HUES48 (cell line): ENCODE measurements at regions not wholly inside any gene's neighbourhood (a gene's known extent, or its start where the extent isn't known, plus 50 kb on each side); places are given as distances from the start of the nearest gene placed in this dataset.

ENCODE experiments used
- H3K27ac ChIP-seq: one replicate; pipeline ENCODE4 v1.7.0; 2013; ENCODE audit warnings: low read depth, low read length, inconsistent platforms
- H3K27me3 ChIP-seq: 2 replicates; pipeline ENCODE4 v1.6.1; 2013; ENCODE audit warnings: mild to moderate bottlenecking, low read length; ENCODE audit not compliant: control insufficient read depth, insufficient read depth
- H3K36me3 ChIP-seq: 2 replicates; pipeline ENCODE4 v1.6.1; 2013; ENCODE audit warnings: low read length; ENCODE audit not compliant: control insufficient read depth, insufficient read depth
- H3K4me1 ChIP-seq: 2 replicates; pipeline ENCODE4 v1.6.1; 2013; ENCODE audit warnings: mild to moderate bottlenecking, low read length; ENCODE audit not compliant: control insufficient read depth, insufficient read depth
- H3K4me3 ChIP-seq: 2 replicates; pipeline ENCODE4 v1.5.1; 2013; ENCODE audit warnings: mild to moderate bottlenecking, low read depth, low read length
- H3K9ac ChIP-seq: 2 replicates; pipeline ENCODE4 v1.6.1; 2013; ENCODE audit warnings: mild to moderate bottlenecking, low read depth, low read length, moderate library complexity
- H3K9me3 ChIP-seq: 2 replicates; pipeline ENCODE4 v1.6.1; 2013; ENCODE audit warnings: low read length; ENCODE audit not compliant: control insufficient read depth, insufficient read depth

DNA sequence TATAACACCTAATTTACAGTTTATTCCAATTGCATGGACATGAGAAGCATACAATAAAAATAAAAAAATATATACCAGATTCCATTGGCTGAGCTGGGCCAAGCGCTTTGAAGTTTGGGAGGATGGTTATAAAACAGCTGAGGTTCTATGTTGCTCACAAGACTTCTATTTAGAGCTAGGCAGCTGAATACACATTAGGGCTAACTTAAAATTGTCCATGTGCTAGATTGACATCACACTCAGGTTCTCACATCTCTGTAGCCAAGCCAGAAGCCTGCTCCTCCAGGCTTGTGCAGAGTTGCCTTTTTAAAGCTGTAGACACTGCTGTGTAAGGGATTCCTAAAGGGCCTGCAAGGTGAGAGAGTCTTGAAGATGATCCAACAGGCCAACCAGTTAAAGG lies 871.1 kb upstream of the FANCL start:
- no peaks in the 10 kb centered on the region for H3K4me1 ChIP-seq
- no peaks in the 10 kb centered on the region for H3K27me3 ChIP-seq
- no peak overlapping the region for H3K27ac ChIP-seq
- no peak overlapping the region for H3K4me3 ChIP-seq
- no peak overlapping the region for H3K9ac ChIP-seq
- no peaks in the 10 kb centered on the region for H3K9me3 ChIP-seq
- no peaks in the 10 kb centered on the region for H3K36me3 ChIP-seq

- Histone ChIP-seq H3K27ac (no peak overlapping the region), H3K27me3 (no peaks in the 10 kb centered on the region), H3K9me3 (peaks cover 12% of the 10 kb centered on the region), H3K36me3 (no peaks in the 10 kb centered on the region), H3K4me3 (no peak overlapping the region), H3K4me1 (no peaks in the 10 kb centered on the region), H3K9ac (no peak overlapping the region)
Observed at GRCh38 chr2:59096973-59097372, 855.8 kb upstream of the FANCL start.

DNA sequence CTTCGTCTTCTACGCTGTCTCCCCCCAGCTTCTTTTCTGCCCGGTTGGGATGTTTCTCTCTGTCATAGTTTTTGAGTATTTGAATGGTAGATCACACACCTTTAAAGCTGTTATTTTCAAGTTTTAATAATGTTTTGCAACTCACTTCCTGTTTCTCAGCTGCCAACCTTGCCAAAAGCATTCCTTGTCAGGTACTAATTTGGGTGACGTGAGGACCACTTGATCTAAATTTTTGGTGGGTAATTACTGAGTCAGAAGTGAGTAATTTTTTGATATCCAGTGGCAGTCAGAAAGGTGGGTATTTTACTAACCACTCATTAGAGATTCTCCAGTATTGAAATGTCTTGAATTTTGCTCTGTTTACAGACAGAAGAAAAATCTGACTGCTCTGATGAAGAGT lies 852.4 kb upstream of the FANCL start:
- H3K27me3 ChIP-seq = no peaks in the 10 kb centered on the region
- H3K4me1 ChIP-seq = no peaks in the 10 kb centered on the region
- no peaks in the 10 kb centered on the region for H3K36me3 ChIP-seq
- no peak overlapping the region for H3K4me3 ChIP-seq
- peaks cover 12% of the 10 kb centered on the region for H3K9me3 ChIP-seq
- no peak overlapping the region for H3K9ac ChIP-seq
- H3K27ac ChIP-seq = no peak overlapping the region

DNA sequence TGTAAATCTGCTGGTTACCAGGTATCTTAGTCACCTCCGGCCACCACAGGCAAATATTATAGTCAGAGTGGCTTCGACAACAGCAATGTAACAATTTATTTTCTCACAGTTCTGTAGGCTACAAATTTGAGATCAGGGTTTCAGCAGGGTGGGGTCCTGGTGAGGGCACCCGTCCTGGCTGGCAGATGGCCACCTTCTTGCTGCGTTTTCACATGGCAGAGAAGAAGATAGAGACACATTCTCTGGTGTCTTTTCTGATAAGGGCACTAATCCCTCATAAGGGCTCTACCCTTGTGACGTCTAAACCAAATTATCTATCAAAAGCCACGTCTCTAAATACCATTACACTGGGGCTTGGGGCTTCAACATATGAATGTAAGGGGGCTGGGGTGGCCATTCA lies 843.2 kb upstream of the FANCL start:
- no peaks in the 10 kb centered on the region for H3K36me3 ChIP-seq

DNA sequence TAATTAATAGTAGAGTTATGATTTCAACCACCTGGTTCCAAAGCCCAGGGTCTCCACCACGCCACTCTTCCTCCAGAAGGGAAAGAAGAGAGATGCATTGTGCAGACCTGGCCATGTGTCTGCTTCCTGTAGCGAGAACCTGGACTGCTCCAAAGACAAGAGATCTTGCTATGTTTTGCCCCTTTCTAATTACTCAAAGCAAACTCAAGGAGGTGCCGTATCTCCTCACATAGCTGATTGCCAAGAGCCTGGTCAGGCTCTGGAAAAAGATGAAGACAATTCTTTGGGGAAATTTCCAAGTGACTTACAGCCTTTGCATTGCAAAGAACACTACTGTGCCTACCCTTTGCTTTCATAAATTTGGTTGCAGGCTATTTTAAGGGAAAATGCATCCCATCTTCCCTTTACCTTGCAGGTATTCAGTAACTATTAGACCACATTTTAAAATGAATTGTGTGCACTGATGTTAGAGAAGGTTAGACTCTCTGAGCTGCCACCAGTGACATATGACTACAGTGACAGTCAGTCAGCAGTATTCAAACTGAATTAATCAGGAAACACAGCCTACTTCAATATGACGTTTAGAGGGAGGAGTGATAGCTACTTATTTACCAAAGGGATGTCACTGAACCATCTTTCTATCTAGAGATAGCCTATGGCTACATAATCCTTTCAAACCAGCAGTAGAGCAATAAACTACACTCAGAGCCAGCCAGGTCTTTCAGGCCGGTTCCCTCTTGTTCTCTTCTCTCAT lies 842.1 kb upstream of the FANCL start:
- H3K4me3 ChIP-seq = no peak overlapping the region
- H3K9ac ChIP-seq = no peak overlapping the region
- H3K27me3 ChIP-seq = no peaks in the 10 kb centered on the region
- H3K4me1 ChIP-seq = peaks cover 14% of the 10 kb centered on the region; the same call in 1 of the 2 replicates
- no peaks in the 10 kb centered on the region for H3K9me3 ChIP-seq
- H3K27ac ChIP-seq = no peak overlapping the region
- H3K36me3 ChIP-seq = no peaks in the 10 kb centered on the region

More for the DNA sequence above, 843.2 kb upstream of the FANCL start:
- Histone ChIP-seq H3K9me3 (no peaks in the 10 kb centered on the region), H3K4me3 (no peak overlapping the region), H3K27ac (no peak overlapping the region), H3K27me3 (no peaks in the 10 kb centered on the region), H3K9ac (no peak overlapping the region), H3K4me1 (peaks cover 14% of the 10 kb centered on the region; the same call in 1 of the 2 replicates)

GRCh38 chr2:59082657-59083056 lies 841.5 kb upstream of the FANCL start:
- H3K27me3 ChIP-seq = no peaks in the 10 kb centered on the region
- H3K4me1 ChIP-seq = peaks cover 15% of the 10 kb centered on the region; the same call in 1 of the 2 replicates
- no peak overlapping the region for H3K27ac ChIP-seq
- H3K9me3 ChIP-seq = no peaks in the 10 kb centered on the region
- no peak overlapping the region for H3K4me3 ChIP-seq
- H3K9ac ChIP-seq = no peak overlapping the region
- no peaks in the 10 kb centered on the region for H3K36me3 ChIP-seq

- Histone ChIP-seq H3K27me3 (no peaks in the 10 kb centered on the region), H3K36me3 (no peaks in the 10 kb centered on the region), H3K9me3 (no peaks in the 10 kb centered on the region)
Observed at GRCh38 chr2:59080451-59081181, 839.5 kb upstream of the FANCL start.

GRCh38 chr2:59077981-59078531 lies 836.9 kb upstream of the FANCL start:
- no peaks in the 10 kb centered on the region for H3K9me3 ChIP-seq
- H3K27me3 ChIP-seq = no peaks in the 10 kb centered on the region
- H3K4me3 ChIP-seq = no peak overlapping the region
- no peak overlapping the region for H3K9ac ChIP-seq
- no peaks in the 10 kb centered on the region for H3K36me3 ChIP-seq
- H3K27ac ChIP-seq = no peak overlapping the region
- H3K4me1 ChIP-seq = peaks cover 26% of the 10 kb centered on the region

More at GRCh38 chr2:59080451-59081181, 839.5 kb upstream of the FANCL start:
- H3K9ac ChIP-seq = no peak overlapping the region
- H3K4me3 ChIP-seq = no peak overlapping the region
- H3K4me1 ChIP-seq = peaks cover 32% of the 10 kb centered on the region
- no peak overlapping the region for H3K27ac ChIP-seq

GRCh38 chr2:59077026-59077725 lies 836.1 kb upstream of the FANCL start:
- peaks cover 26% of the 10 kb centered on the region for H3K4me1 ChIP-seq
- no peaks in the 10 kb centered on the region for H3K9me3 ChIP-seq
- H3K27ac ChIP-seq = no peak overlapping the region
- H3K27me3 ChIP-seq = no peaks in the 10 kb centered on the region
- H3K9ac ChIP-seq = no peak overlapping the region
- H3K36me3 ChIP-seq = no peaks in the 10 kb centered on the region
- no peak overlapping the region for H3K4me3 ChIP-seq

DNA sequence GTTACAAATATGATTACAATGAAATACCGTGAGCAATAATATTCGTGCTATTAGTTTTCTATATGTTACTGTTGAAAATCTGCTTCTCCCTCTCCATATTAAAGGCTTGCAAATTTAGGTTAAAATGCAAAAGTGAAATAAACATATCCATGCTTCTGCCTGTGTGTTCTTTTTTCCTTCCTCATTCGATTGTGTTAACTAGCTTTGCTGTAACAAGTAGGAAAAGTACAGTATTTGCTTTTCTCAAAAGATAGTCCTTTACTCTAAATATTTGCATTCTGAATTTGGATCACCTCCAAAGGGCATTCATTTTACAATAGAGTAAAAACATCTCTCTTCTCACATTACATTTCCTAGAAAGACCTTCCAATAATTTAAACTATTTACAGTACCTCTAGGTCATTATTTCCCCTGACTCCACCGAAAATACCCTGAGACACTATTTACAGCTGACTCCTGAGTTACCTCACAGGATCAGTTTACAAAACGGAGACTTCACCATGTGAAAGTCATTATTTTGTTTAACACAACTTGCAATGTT lies 835.0 kb upstream of the FANCL start:
- Histone ChIP-seq H3K9me3 (no peaks in the 10 kb centered on the region), H3K9ac (no peak overlapping the region), H3K36me3 (no peaks in the 10 kb centered on the region), H3K4me3 (no peak overlapping the region), H3K27ac (no peak overlapping the region), H3K4me1 (peaks cover 26% of the 10 kb centered on the region), H3K27me3 (no peaks in the 10 kb centered on the region)
